ENCODE measurements at regions not wholly inside any gene's neighbourhood (a gene's known extent, or its start where the extent isn't known, plus 50 kb on each side); places are given as distances from the start of the nearest gene placed in this dataset.

DNA sequence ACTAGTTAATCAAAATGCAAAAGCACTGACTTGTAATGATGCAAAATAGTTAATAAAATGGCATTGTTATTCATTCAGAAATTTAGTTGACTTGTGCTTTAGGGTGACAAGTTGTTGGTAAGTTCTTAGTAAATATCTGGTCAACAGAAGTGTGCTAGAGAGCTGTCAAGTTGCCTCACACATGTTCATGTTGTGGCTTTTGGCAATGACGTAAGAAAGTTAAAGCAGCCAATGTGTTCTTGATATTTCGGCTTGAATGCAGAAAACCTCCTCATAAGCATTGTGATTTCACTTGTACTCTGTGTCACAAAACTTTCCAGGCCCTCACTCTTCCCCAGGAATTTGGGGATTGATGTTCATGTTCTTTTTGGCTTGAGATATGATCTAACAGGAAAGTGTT is 626.7 kb downstream of the PRR16 start:
- TF ChIP-seq, protein P1, sequence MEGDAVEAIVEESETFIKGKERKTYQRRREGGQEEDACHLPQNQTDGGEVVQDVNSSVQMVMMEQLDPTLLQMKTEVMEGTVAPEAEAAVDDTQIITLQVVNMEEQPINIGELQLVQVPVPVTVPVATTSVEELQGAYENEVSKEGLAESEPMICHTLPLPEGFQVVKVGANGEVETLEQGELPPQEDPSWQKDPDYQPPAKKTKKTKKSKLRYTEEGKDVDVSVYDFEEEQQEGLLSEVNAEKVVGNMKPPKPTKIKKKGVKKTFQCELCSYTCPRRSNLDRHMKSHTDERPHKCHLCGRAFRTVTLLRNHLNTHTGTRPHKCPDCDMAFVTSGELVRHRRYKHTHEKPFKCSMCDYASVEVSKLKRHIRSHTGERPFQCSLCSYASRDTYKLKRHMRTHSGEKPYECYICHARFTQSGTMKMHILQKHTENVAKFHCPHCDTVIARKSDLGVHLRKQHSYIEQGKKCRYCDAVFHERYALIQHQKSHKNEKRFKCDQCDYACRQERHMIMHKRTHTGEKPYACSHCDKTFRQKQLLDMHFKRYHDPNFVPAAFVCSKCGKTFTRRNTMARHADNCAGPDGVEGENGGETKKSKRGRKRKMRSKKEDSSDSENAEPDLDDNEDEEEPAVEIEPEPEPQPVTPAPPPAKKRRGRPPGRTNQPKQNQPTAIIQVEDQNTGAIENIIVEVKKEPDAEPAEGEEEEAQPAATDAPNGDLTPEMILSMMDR (IDR thresholded peaks at IDR 0.05) = no peak
- no peak for TF ChIP-seq POLR2A (IDR thresholded peaks at IDR 0.05)
- no peak for TF ChIP-seq EP300 (IDR thresholded peaks at IDR 0.05; ENCODE audit: low read depth)

All from transverse colon (tissue), 3 donors.